ENCODE measurements at regions not wholly inside any gene's neighbourhood (a gene's known extent, or its start where the extent isn't known, plus 50 kb on each side); places are given as distances from the start of the nearest gene placed in this dataset.
"Not testable (repeated sequence)": the region's sequence is repeated elsewhere in the genome, so short reads cannot be mapped to it uniquely, and the experiment has no call there.

GRCh38 chr10:45246522-45246921, 68.9 kb downstream of the OR13A1 start:
- no peak for DNase-seq (ENCODE audit: low read depth in 2 of 3, low spot score in 1 of 3)

GRCh38 chr10:45249978-45250693, 65.3 kb downstream of the OR13A1 start:
- peak in 1 of 3 donors; percentile 24 for DNase-seq (ENCODE audit: low read depth in 2 of 3, low spot score in 1 of 3)

- DNase-seq (ENCODE audit: low read depth in 2 of 3, low spot score in 1 of 3) = not testable (repeated sequence)
Measured at GRCh38 chr10:45250694-45251075, 64.7 kb downstream of the OR13A1 start.

Measured in stimulated activated CD4-positive, alpha-beta T cell treated with anti-CD3 and anti-CD28 coated beads, Interleukin-12 subunit alpha, Interleukin-12 subunit beta, amount 100 ng/mL, for 48 hours (primary cell).